HuH-7 (cell line): ENCODE measurements at regions not wholly inside any gene's neighbourhood (a gene's known extent, or its start where the extent isn't known, plus 50 kb on each side); places are given as distances from the start of the nearest gene placed in this dataset.
A peak's percentile ranks its signal among the peaks of the same experiment; 100 is the strongest.
"Not testable (repeated sequence)": the region's sequence is repeated elsewhere in the genome, so short reads cannot be mapped to it uniquely, and the experiment has no call there.

Experiments
- DNase-seq: peaks from one replicate; pipeline ENCODE4 v3.0.0; 2011; ENCODE audit warnings: low spot score

GRCh38 chr7:142568435-142569097 lies 180.7 kb upstream of the PRSS1 start:
- DNase-seq: no peak

- DNase-seq: no peak
Measured at GRCh38 chr7:142567201-142568075, 181.8 kb upstream of the PRSS1 start.

GRCh38 chr7:142566271-142566670 lies 183.0 kb upstream of the PRSS1 start:
- no peak for DNase-seq

- not testable (repeated sequence) for DNase-seq
Measured at GRCh38 chr7:142564125-142564524, 185.1 kb upstream of the PRSS1 start.

GRCh38 chr7:142563470-142563869 lies 185.8 kb upstream of the PRSS1 start:
- no peak for DNase-seq

GRCh38 chr7:142562688-142563087 lies 186.6 kb upstream of the PRSS1 start:
- DNase-seq: no peak

- DNase-seq: not testable (repeated sequence)
Measured at GRCh38 chr7:142561396-142561795, 187.9 kb upstream of the PRSS1 start.

- DNase-seq: not testable (repeated sequence)
Measured at GRCh38 chr7:142560770-142561169, 188.5 kb upstream of the PRSS1 start.

GRCh38 chr7:142560166-142560565 lies 189.1 kb upstream of the PRSS1 start:
- DNase-seq: no peak

GRCh38 chr7:142557971-142558582 lies 191.2 kb upstream of the PRSS1 start:
- DNase-seq: peak; percentile 29

- no peak for DNase-seq
Measured at GRCh38 chr7:142556740-142557139, 192.5 kb upstream of the PRSS1 start.

- DNase-seq: no peak
Measured at GRCh38 chr7:142554560-142555532, 194.4 kb upstream of the PRSS1 start.

- no peak for DNase-seq
Measured at GRCh38 chr7:142553216-142553615, 196.1 kb upstream of the PRSS1 start.

- no peak for DNase-seq
Measured at GRCh38 chr7:142548978-142549377, 200.3 kb upstream of the PRSS1 start.

- DNase-seq: no peak
Measured at GRCh38 chr7:142546452-142546851, 202.8 kb upstream of the PRSS1 start.

- no peak for DNase-seq
Measured at GRCh38 chr7:142542942-142543341, 206.3 kb upstream of the PRSS1 start.

- no peak for DNase-seq
Measured at GRCh38 chr7:142542105-142542504, 207.2 kb upstream of the PRSS1 start.

GRCh38 chr7:142540371-142540770 lies 208.9 kb upstream of the PRSS1 start:
- DNase-seq: no peak

GRCh38 chr7:142539901-142540300 lies 209.4 kb upstream of the PRSS1 start:
- DNase-seq: no peak

GRCh38 chr7:142537760-142538159 lies 211.5 kb upstream of the PRSS1 start:
- no peak for DNase-seq

- peak; percentile 43 for DNase-seq
Measured at GRCh38 chr7:142535123-142535779, 214.0 kb upstream of the PRSS1 start.
